ENCODE measurements at regions not wholly inside any gene's neighbourhood (a gene's known extent, or its start where the extent isn't known, plus 50 kb on each side); places are given as distances from the start of the nearest gene placed in this dataset.

DNA sequence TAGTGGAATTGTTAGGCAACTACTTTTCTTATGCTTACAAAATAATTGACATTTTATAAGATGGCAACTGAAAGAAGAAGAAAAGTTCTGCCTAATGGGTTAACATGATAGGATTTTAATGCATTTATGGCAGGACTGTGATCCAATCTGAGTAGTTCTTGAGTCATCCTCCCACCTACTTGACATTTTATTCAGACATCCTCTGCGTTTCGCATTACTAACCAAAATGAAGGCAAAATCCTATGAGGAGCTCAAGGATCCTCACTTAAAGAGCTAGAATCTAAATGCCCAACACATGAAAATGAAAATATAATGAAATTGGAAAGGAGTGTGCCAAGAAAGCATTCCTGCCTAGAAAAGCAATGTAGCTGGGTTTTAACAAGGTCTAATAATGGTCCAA, 581.1 kb upstream of the SEMA6D start:
- Histone ChIP-seq H3K9ac (replicated peaks in 1 of 4; ENCODE audit: extremely low read depth in 1 of 4, low read depth in 3 of 4, low read length in 3 of 4) (no peak overlapping the region), H2BK5ac (ENCODE audit: low read depth, low read length) (no peak overlapping the region), H3K56ac (replicated peaks; ENCODE audit: insufficient read length, low read depth, low read length) (no peak overlapping the region), H4K91ac (replicated peaks; ENCODE audit: insufficient read length, low read length) (no peak overlapping the region), H2BK120ac (replicated peaks; ENCODE audit: low read depth, low read length) (no peak overlapping the region), H2AFZ (ENCODE audit: low read length) (no peak overlapping the region), H3K27ac (ENCODE audit: low read depth, low read length) (no peak overlapping the region), H2BK20ac (ENCODE audit: low read length) (no peak overlapping the region), H3K9me3 (ENCODE audit: insufficient read depth in 2 of 2, low read depth in 1 of 2, low read length in 1 of 2) (no peaks in the 10 kb centered on the region), H3K4me2 (ENCODE audit: insufficient read depth in 1 of 2, low read depth in 2 of 2, low read length in 2 of 2) (no peak overlapping the region), H4K8ac (ENCODE audit: extremely low read depth, insufficient read depth, low read length) (no peak overlapping the region), H3K23me2 (ENCODE audit: low read depth, low read length) (no peaks in the 10 kb centered on the region), H2BK12ac (ENCODE audit: low read depth, low read length) (no peak overlapping the region), H3K18ac (ENCODE audit: extremely low read depth, low read length) (no peak overlapping the region), H3K23ac (ENCODE audit: insufficient read length) (no peak overlapping the region), H3K27me3 (replicated peaks in 1 of 4; ENCODE audit: control insufficient read depth in 3 of 4, extremely low read depth in 1 of 4, insufficient read depth in 3 of 4, low read length in 3 of 4) (no peaks in the 10 kb centered on the region), H3K79me2 (ENCODE audit: control insufficient read depth in 1 of 2, insufficient read depth in 2 of 2, low read length in 2 of 2) (no peaks in the 10 kb centered on the region), H2AK5ac (ENCODE audit: low read depth, low read length) (no peak overlapping the region), H3K4ac (replicated peaks; ENCODE audit: insufficient read length, low read depth, low read length) (no peak overlapping the region), H3K4me1 (replicated peaks in 1 of 4; ENCODE audit: control insufficient read depth in 3 of 4, insufficient read depth in 4 of 4, low read length in 3 of 4) (no peaks in the 10 kb centered on the region), H4K5ac (ENCODE audit: insufficient read length, low read depth, low read length) (no peak overlapping the region), H3K79me1 (ENCODE audit: low read depth, low read length) (no peaks in the 10 kb centered on the region), H2BK15ac (ENCODE audit: low read length) (no peak overlapping the region), H3K14ac (ENCODE audit: insufficient read length) (no peak overlapping the region), H3K36me3 (ENCODE audit: control insufficient read depth in 2 of 4, insufficient read depth in 4 of 4, low read length in 3 of 4) (no peaks in the 10 kb centered on the region), H4K20me1 (replicated peaks in 1 of 2; ENCODE audit: control insufficient read depth in 1 of 2, insufficient read depth in 2 of 2, low read length in 2 of 2) (no peaks in the 10 kb centered on the region), H3K4me3 (ENCODE audit: extremely low read depth in 1 of 4, insufficient read depth in 2 of 4, low read depth in 3 of 4, low read length in 4 of 4) (no peak overlapping the region)
- no peak for DNase-seq (ENCODE audit: low read depth in 1 of 2, low spot score in 2 of 2)
- POLR2A ChIA-PET (ENCODE audit: partially characterized antibody), result no interaction called here
- CTCF ChIA-PET (ENCODE audit: partially characterized antibody), result no interaction called here
- WGBS, 2 experiments (ENCODE audit: extremely low coverage in 1 of 2, insufficient coverage in 1 of 2, insufficient read length in 1 of 2, insufficient replicate concordance in 2 of 2, low coverage in 1 of 2, low lambda C conversion rate in 2 of 2, missing lambda C conversion rate in 1 of 2), result 96% methylated on average over 2 of the region's 2 CpGs; no CpG with 5 or more reads in 1 of the 2 experiments
- no peak for FAIRE-seq
- TF ChIP-seq ASH2L (IDR thresholded peaks at IDR 0.05; ENCODE audit: low read length) (no peak), KDM5A (IDR thresholded peaks at IDR 0.05; ENCODE audit: low read length) (no peak), TBP (IDR thresholded peaks at IDR 0.05; ENCODE audit: low read depth, low read length) (no peak), SIRT6 (IDR thresholded peaks at IDR 0.05; ENCODE audit: low read length) (no peak), JUND (IDR thresholded peaks at IDR 0.05; ENCODE audit: low read length) (no peak)
- TF ChIP-seq, protein P1, sequence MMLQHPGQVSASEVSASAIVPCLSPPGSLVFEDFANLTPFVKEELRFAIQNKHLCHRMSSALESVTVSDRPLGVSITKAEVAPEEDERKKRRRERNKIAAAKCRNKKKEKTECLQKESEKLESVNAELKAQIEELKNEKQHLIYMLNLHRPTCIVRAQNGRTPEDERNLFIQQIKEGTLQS (IDR thresholded peaks at IDR 0.05; ENCODE audit: insufficient read depth, low read depth, low read length), result no peak

Measured in H1 (cell line).